ENCODE measurements at regions not wholly inside any gene's neighbourhood (a gene's known extent, or its start where the extent isn't known, plus 50 kb on each side); places are given as distances from the start of the nearest gene placed in this dataset.

DNA sequence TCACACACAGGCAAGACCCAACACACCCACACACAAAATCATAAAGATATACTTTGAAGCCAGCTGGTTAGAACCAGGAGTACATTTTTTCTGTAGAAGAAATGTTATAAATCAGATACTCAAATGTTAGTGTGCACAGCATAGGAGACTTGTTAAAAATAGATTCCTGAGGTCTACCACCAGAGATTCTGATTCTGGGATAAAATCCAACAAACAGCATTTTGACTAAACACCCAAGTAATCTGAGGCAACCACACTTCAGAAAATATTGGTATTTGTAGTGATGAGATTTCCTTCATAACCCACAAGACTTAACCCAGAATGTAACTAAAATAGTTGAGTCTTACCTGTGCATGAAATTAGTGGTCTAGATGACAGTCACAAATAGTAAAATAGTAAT, 301.8 kb downstream of the HNRNPD start:
- Mint-ChIP-seq H3K4me1 (ENCODE audit: insufficient read depth, unreplicated experiment) (no peaks in the 10 kb centered on the region), H3K27me3 (ENCODE audit: insufficient read depth, unreplicated experiment) (peaks cover 17% of the 10 kb centered on the region), H3K4me3 (ENCODE audit: unreplicated experiment) (no peak overlapping the region), H3K9me3 (ENCODE audit: unreplicated experiment) (no peaks in the 10 kb centered on the region), H3K27ac (ENCODE audit: low read depth, unreplicated experiment) (no peak overlapping the region), H3K36me3 (ENCODE audit: insufficient read depth, unreplicated experiment) (no peaks in the 10 kb centered on the region)
- ChIA-PET CTCF (no interaction called here), POLR2A (interaction anchor here (0.6 kb wide), 1 partner anchor 11 kb away, joined by 3 read pairs; no protein-coding TSS in a partner anchor)
- BruUV-seq (replicated peaks) = no TSS peak
- TF ChIP-seq, protein P1, sequence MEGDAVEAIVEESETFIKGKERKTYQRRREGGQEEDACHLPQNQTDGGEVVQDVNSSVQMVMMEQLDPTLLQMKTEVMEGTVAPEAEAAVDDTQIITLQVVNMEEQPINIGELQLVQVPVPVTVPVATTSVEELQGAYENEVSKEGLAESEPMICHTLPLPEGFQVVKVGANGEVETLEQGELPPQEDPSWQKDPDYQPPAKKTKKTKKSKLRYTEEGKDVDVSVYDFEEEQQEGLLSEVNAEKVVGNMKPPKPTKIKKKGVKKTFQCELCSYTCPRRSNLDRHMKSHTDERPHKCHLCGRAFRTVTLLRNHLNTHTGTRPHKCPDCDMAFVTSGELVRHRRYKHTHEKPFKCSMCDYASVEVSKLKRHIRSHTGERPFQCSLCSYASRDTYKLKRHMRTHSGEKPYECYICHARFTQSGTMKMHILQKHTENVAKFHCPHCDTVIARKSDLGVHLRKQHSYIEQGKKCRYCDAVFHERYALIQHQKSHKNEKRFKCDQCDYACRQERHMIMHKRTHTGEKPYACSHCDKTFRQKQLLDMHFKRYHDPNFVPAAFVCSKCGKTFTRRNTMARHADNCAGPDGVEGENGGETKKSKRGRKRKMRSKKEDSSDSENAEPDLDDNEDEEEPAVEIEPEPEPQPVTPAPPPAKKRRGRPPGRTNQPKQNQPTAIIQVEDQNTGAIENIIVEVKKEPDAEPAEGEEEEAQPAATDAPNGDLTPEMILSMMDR (IDR thresholded peaks at IDR 0.05; ENCODE audit: unreplicated experiment) = no peak
- DNase-seq (ENCODE audit: unreplicated experiment) = no peak
- intact Hi-C loops (cut with micrococcal nuclease) = no loop called here

DNA sequence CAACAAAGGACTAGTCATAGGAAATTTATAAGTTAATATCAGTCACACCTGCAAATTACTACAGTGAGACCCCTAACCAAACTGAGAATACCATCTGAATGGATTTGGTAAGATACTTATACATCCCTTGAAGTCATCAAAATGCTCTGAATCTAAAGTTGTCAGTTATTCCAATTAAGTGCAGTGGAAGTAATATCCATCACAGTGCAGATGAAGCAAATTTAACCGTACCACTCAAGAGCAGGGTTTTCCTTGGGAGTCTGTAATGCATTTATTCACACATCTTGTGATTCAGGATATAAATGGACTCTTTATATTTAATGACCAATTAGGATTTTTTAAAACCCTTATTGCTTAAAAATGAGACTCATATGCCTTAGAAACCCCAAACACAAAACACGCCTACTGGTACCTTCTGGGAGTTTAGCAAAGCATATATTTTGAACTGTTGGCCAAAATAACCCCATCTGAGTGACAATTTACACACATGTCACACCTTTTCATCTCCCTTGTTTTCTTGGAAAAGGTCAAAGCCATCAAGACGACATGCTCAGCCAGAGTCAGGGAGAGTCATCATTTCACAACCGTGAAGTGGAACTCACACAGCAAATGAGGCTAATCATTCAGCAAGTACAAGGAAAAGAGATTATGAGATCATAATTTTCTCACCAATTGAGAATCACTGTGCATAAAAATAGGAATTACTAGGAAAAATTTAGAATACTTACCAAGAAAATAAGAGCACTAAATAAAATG, 303.7 kb downstream of the HNRNPD start:
- intact Hi-C loops (cut with micrococcal nuclease) = no loop called here
- no peaks in the 10 kb centered on the region for H3K36me3 Mint-ChIP-seq (ENCODE audit: insufficient read depth, unreplicated experiment)
- H3K27ac Mint-ChIP-seq (ENCODE audit: low read depth, unreplicated experiment) = no peak overlapping the region
- no peaks in the 10 kb centered on the region for H3K9me3 Mint-ChIP-seq (ENCODE audit: unreplicated experiment)
- no TSS peak for BruUV-seq (replicated peaks)
- H3K4me3 Mint-ChIP-seq (ENCODE audit: unreplicated experiment) = no peak overlapping the region
- POLR2A ChIA-PET = no interaction called here
- TF ChIP-seq, protein P1 (IDR thresholded peaks at IDR 0.05; ENCODE audit: unreplicated experiment) = no peak
- no peaks in the 10 kb centered on the region for H3K27me3 Mint-ChIP-seq (ENCODE audit: insufficient read depth, unreplicated experiment)
- no peak for DNase-seq (ENCODE audit: unreplicated experiment)
- H3K4me1 Mint-ChIP-seq (ENCODE audit: insufficient read depth, unreplicated experiment) = no peaks in the 10 kb centered on the region
- CTCF ChIA-PET = no interaction called here

DNA sequence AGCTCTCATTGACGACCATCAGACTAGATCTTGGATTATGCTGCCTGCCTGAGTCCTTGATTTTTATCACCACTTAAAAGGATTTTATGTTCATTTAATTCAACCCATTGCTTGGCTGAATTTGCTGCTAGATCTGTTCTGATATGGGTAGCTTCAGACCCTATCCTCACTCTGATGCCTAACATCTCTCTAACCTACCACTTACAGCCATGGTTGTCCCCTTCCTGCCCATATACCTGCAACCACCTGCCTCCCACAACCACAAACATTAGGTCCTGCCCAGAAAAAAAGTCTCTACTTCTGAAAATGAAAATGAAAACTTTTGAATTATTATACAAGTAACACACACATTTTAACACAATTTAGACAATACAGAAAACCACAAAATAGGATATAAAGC, 310.8 kb downstream of the HNRNPD start:
- Mint-ChIP-seq H3K9me3 (ENCODE audit: unreplicated experiment) (no peaks in the 10 kb centered on the region), H3K4me3 (ENCODE audit: unreplicated experiment) (no peak overlapping the region), H3K27me3 (ENCODE audit: insufficient read depth, unreplicated experiment) (peaks cover 11% of the 10 kb centered on the region), H3K4me1 (ENCODE audit: insufficient read depth, unreplicated experiment) (no peaks in the 10 kb centered on the region), H3K27ac (ENCODE audit: low read depth, unreplicated experiment) (no peak overlapping the region), H3K36me3 (ENCODE audit: insufficient read depth, unreplicated experiment) (no peaks in the 10 kb centered on the region)
- POLR2A ChIA-PET = interaction anchor here (0.5 kb wide), 1 partner anchor 23 kb away, joined by 3 read pairs; no protein-coding TSS in a partner anchor
- intact Hi-C loops (cut with micrococcal nuclease) = no loop called here
- TF ChIP-seq, protein P1 (IDR thresholded peaks at IDR 0.05; ENCODE audit: unreplicated experiment) = no peak
- no TSS peak for BruUV-seq (replicated peaks)
- CTCF ChIA-PET = no interaction called here
- DNase-seq (ENCODE audit: unreplicated experiment) = no peak

GRCh38 chr4:82057990-82058544, 315.7 kb downstream of the HNRNPD start:
- Mint-ChIP-seq H3K9me3 (ENCODE audit: unreplicated experiment) (no peaks in the 10 kb centered on the region), H3K36me3 (ENCODE audit: insufficient read depth, unreplicated experiment) (no peaks in the 10 kb centered on the region), H3K27ac (ENCODE audit: low read depth, unreplicated experiment) (no peak overlapping the region), H3K27me3 (ENCODE audit: insufficient read depth, unreplicated experiment) (peaks cover 5% of the 10 kb centered on the region), H3K4me3 (ENCODE audit: unreplicated experiment) (no peak overlapping the region), H3K4me1 (ENCODE audit: insufficient read depth, unreplicated experiment) (no peaks in the 10 kb centered on the region)
- POLR2A ChIA-PET = interaction anchor here (1.1 kb wide), 1 partner anchor 11 kb away, joined by 3 read pairs; no protein-coding TSS in a partner anchor
- TF ChIP-seq, protein P1 (IDR thresholded peaks at IDR 0.05; ENCODE audit: unreplicated experiment) = no peak
- BruUV-seq (replicated peaks) = no TSS peak
- DNase-seq (ENCODE audit: unreplicated experiment) = no peak
- intact Hi-C loops (cut with micrococcal nuclease) = no loop called here
- CTCF ChIA-PET = no interaction called here
